ENCODE measurements at regions not wholly inside any gene's neighbourhood (a gene's known extent, or its start where the extent isn't known, plus 50 kb on each side); places are given as distances from the start of the nearest gene placed in this dataset.

GRCh38 chr12:67853204-67853603 is 136.0 kb upstream of the IFNG-AS1 start:
- Histone ChIP-seq H4K8ac (ENCODE audit: low read length) (no peak overlapping the region), H3K18ac (ENCODE audit: low read depth in 1 of 2, low read length in 2 of 2) (no peak overlapping the region), H3K14ac (ENCODE audit: low read length in 2 of 2) (no peak overlapping the region), H2AFZ (ENCODE audit: low read depth, low read length) (no peak overlapping the region), H3K4me3 (ENCODE audit: insufficient read depth in 1 of 2, low read depth in 1 of 2, low read length in 2 of 2) (peak overlapping the region in 1 of 2 experiments; percentile 25), H3K79me1 (replicated peaks; ENCODE audit: low read length, poor library complexity, severe bottlenecking) (no peaks in the 10 kb centered on the region), H2BK15ac (ENCODE audit: low read depth, poor library complexity, severe bottlenecking) (no peak overlapping the region), H3K4me1 (ENCODE audit: control insufficient read depth, insufficient read depth, low read depth, low read length) (no peaks in the 10 kb centered on the region), H3K4ac (ENCODE audit: low read depth in 1 of 2, low read length in 2 of 2) (no peak overlapping the region), H2BK120ac (ENCODE audit: low read depth, low read length) (no peak overlapping the region), H3K9me3 (ENCODE audit: control insufficient read depth, low read length) (no peaks in the 10 kb centered on the region), H3K27me3 (ENCODE audit: control insufficient read depth in 1 of 2, insufficient read depth in 1 of 2, low read length in 2 of 2) (no peaks in the 10 kb centered on the region), H4K91ac (ENCODE audit: low read length) (no peak overlapping the region), H2BK12ac (ENCODE audit: low read length in 2 of 2) (no peak overlapping the region), H3K23ac (ENCODE audit: low read length in 2 of 2) (no peak overlapping the region), H3K4me2 (ENCODE audit: low read length, poor library complexity, severe bottlenecking) (no peak overlapping the region), H3K36me3 (ENCODE audit: control insufficient read depth in 1 of 2, insufficient read depth in 2 of 2, low read depth in 1 of 2, low read length in 2 of 2) (no peaks in the 10 kb centered on the region), H2BK5ac (ENCODE audit: low read depth, low read length, poor library complexity, severe bottlenecking) (no peak overlapping the region), H2AK5ac (ENCODE audit: low read length, severe bottlenecking) (no peak overlapping the region), H3K9ac (ENCODE audit: low read length) (no peak overlapping the region), H3K27ac (ENCODE audit: low read length, poor library complexity, severe bottlenecking) (no peak overlapping the region)
- 88% methylated on average over 3 of the region's 3 CpGs for WGBS
- peak; percentile 13 for DNase-seq

- H3K36me3 ChIP-seq (ENCODE audit: control insufficient read depth in 1 of 2, insufficient read depth in 2 of 2, low read depth in 1 of 2, low read length in 2 of 2), result no peaks in the 10 kb centered on the region
- peak; percentile 16 for DNase-seq
- H3K4ac ChIP-seq (ENCODE audit: low read depth in 1 of 2, low read length in 2 of 2), result no peak overlapping the region
- H3K4me2 ChIP-seq (ENCODE audit: low read length, poor library complexity, severe bottlenecking), result no peak overlapping the region
- no peak overlapping the region for H3K4me3 ChIP-seq (ENCODE audit: insufficient read depth in 1 of 2, low read depth in 1 of 2, low read length in 2 of 2)
- no peak overlapping the region for H4K8ac ChIP-seq (ENCODE audit: low read length)
- H3K18ac ChIP-seq (ENCODE audit: low read depth in 1 of 2, low read length in 2 of 2), result no peak overlapping the region
- no CpG with 5 or more reads among the region's 1 CpG for WGBS
- H4K91ac ChIP-seq (ENCODE audit: low read length), result no peak overlapping the region
- H2BK15ac ChIP-seq (ENCODE audit: low read depth, poor library complexity, severe bottlenecking), result no peak overlapping the region
- H3K4me1 ChIP-seq (ENCODE audit: control insufficient read depth, insufficient read depth, low read depth, low read length), result no peaks in the 10 kb centered on the region
- no peak overlapping the region for H3K9ac ChIP-seq (ENCODE audit: low read length)
- H2AFZ ChIP-seq (ENCODE audit: low read depth, low read length), result no peak overlapping the region
- H2BK5ac ChIP-seq (ENCODE audit: low read depth, low read length, poor library complexity, severe bottlenecking), result no peak overlapping the region
- H3K9me3 ChIP-seq (ENCODE audit: control insufficient read depth, low read length), result no peaks in the 10 kb centered on the region
- no peak overlapping the region for H2BK120ac ChIP-seq (ENCODE audit: low read depth, low read length)
- H3K14ac ChIP-seq (ENCODE audit: low read length in 2 of 2), result no peak overlapping the region
- no peak overlapping the region for H2BK12ac ChIP-seq (ENCODE audit: low read length in 2 of 2)
- H3K23ac ChIP-seq (ENCODE audit: low read length in 2 of 2), result no peak overlapping the region
- no peaks in the 10 kb centered on the region for H3K79me1 ChIP-seq (replicated peaks; ENCODE audit: low read length, poor library complexity, severe bottlenecking)
- no peak overlapping the region for H3K27ac ChIP-seq (ENCODE audit: low read length, poor library complexity, severe bottlenecking)
- no peaks in the 10 kb centered on the region for H3K27me3 ChIP-seq (ENCODE audit: control insufficient read depth in 1 of 2, insufficient read depth in 1 of 2, low read length in 2 of 2)
- H2AK5ac ChIP-seq (ENCODE audit: low read length, severe bottlenecking), result no peak overlapping the region
These were observed 134.9 kb upstream of the IFNG-AS1 start for GRCh38 chr12:67854351-67854750.

- Histone ChIP-seq H4K8ac (ENCODE audit: low read length) (no peak overlapping the region), H3K4me1 (ENCODE audit: control insufficient read depth, insufficient read depth, low read depth, low read length) (no peaks in the 10 kb centered on the region), H3K27me3 (ENCODE audit: control insufficient read depth in 1 of 2, insufficient read depth in 1 of 2, low read length in 2 of 2) (no peaks in the 10 kb centered on the region), H2BK15ac (ENCODE audit: low read depth, poor library complexity, severe bottlenecking) (no peak overlapping the region), H3K4ac (ENCODE audit: low read depth in 1 of 2, low read length in 2 of 2) (no peak overlapping the region), H2AFZ (ENCODE audit: low read depth, low read length) (no peak overlapping the region), H4K91ac (ENCODE audit: low read length) (no peak overlapping the region), H3K27ac (ENCODE audit: low read length, poor library complexity, severe bottlenecking) (no peak overlapping the region), H3K4me3 (ENCODE audit: insufficient read depth in 1 of 2, low read depth in 1 of 2, low read length in 2 of 2) (no peak overlapping the region), H2BK120ac (ENCODE audit: low read depth, low read length) (no peak overlapping the region), H2BK12ac (ENCODE audit: low read length in 2 of 2) (no peak overlapping the region), H3K36me3 (ENCODE audit: control insufficient read depth in 1 of 2, insufficient read depth in 2 of 2, low read depth in 1 of 2, low read length in 2 of 2) (no peaks in the 10 kb centered on the region), H3K23ac (ENCODE audit: low read length in 2 of 2) (no peak overlapping the region), H3K14ac (ENCODE audit: low read length in 2 of 2) (no peak overlapping the region), H2AK5ac (ENCODE audit: low read length, severe bottlenecking) (no peak overlapping the region), H3K9me3 (ENCODE audit: control insufficient read depth, low read length) (no peaks in the 10 kb centered on the region), H3K79me1 (replicated peaks; ENCODE audit: low read length, poor library complexity, severe bottlenecking) (no peaks in the 10 kb centered on the region), H3K4me2 (ENCODE audit: low read length, poor library complexity, severe bottlenecking) (no peak overlapping the region), H3K9ac (ENCODE audit: low read length) (no peak overlapping the region), H2BK5ac (ENCODE audit: low read depth, low read length, poor library complexity, severe bottlenecking) (no peak overlapping the region), H3K18ac (ENCODE audit: low read depth in 1 of 2, low read length in 2 of 2) (no peak overlapping the region)
- DNase-seq, result no peak
These were observed 134.1 kb upstream of the IFNG-AS1 start for GRCh38 chr12:67855103-67855502.

GRCh38 chr12:67871231-67871630 is 118.0 kb upstream of the IFNG-AS1 start:
- no peaks in the 10 kb centered on the region for H3K9me3 ChIP-seq (ENCODE audit: control insufficient read depth, low read length)
- no peak for DNase-seq
- no peak overlapping the region for H2AFZ ChIP-seq (ENCODE audit: low read depth, low read length)
- WGBS, result 97% methylated on average over 2 of the region's 4 CpGs
- no peak overlapping the region for H2BK5ac ChIP-seq (ENCODE audit: low read depth, low read length, poor library complexity, severe bottlenecking)
- H4K91ac ChIP-seq (ENCODE audit: low read length), result no peak overlapping the region
- H4K8ac ChIP-seq (ENCODE audit: low read length), result no peak overlapping the region
- H3K4ac ChIP-seq (ENCODE audit: low read depth in 1 of 2, low read length in 2 of 2), result no peak overlapping the region
- H3K23ac ChIP-seq (ENCODE audit: low read length in 2 of 2), result no peak overlapping the region
- H2BK120ac ChIP-seq (ENCODE audit: low read depth, low read length), result no peak overlapping the region
- no peaks in the 10 kb centered on the region for H3K27me3 ChIP-seq (ENCODE audit: control insufficient read depth in 1 of 2, insufficient read depth in 1 of 2, low read length in 2 of 2)
- no peak overlapping the region for H3K27ac ChIP-seq (ENCODE audit: low read length, poor library complexity, severe bottlenecking)
- no peaks in the 10 kb centered on the region for H3K36me3 ChIP-seq (ENCODE audit: control insufficient read depth in 1 of 2, insufficient read depth in 2 of 2, low read depth in 1 of 2, low read length in 2 of 2)
- H3K4me3 ChIP-seq (ENCODE audit: insufficient read depth in 1 of 2, low read depth in 1 of 2, low read length in 2 of 2), result no peak overlapping the region
- H3K14ac ChIP-seq (ENCODE audit: low read length in 2 of 2), result no peak overlapping the region
- H2BK15ac ChIP-seq (ENCODE audit: low read depth, poor library complexity, severe bottlenecking), result no peak overlapping the region
- peaks cover 2% of the 10 kb centered on the region for H3K4me1 ChIP-seq (ENCODE audit: control insufficient read depth, insufficient read depth, low read depth, low read length)
- no peak overlapping the region for H3K4me2 ChIP-seq (ENCODE audit: low read length, poor library complexity, severe bottlenecking)
- no peak overlapping the region for H2AK5ac ChIP-seq (ENCODE audit: low read length, severe bottlenecking)
- no peak overlapping the region for H3K18ac ChIP-seq (ENCODE audit: low read depth in 1 of 2, low read length in 2 of 2)
- H3K79me1 ChIP-seq (replicated peaks; ENCODE audit: low read length, poor library complexity, severe bottlenecking), result no peaks in the 10 kb centered on the region
- H3K9ac ChIP-seq (ENCODE audit: low read length), result no peak overlapping the region
- H2BK12ac ChIP-seq (ENCODE audit: low read length in 2 of 2), result no peak overlapping the region

All from mesenchymal stem cell (in vitro differentiated cells and primary cell).